ENCODE measurements at regions not wholly inside any gene's neighbourhood (a gene's known extent, or its start where the extent isn't known, plus 50 kb on each side); places are given as distances from the start of the nearest gene placed in this dataset.

GRCh38 chr6:165925474-165926156, 242.0 kb downstream of the TBXT start:
- TF ChIP-seq CTCF (IDR thresholded peaks at IDR 0.05; ENCODE audit: low read depth, low read length, missing control alignments): no peak
- DNase-seq (ENCODE audit: low read depth): no peak
- H3K4me3 ChIP-seq (ENCODE audit: low read depth, low read length): no peak overlapping the region

GRCh38 chr6:165922309-165922794, 245.3 kb downstream of the TBXT start:
- TF ChIP-seq CTCF (IDR thresholded peaks at IDR 0.05; ENCODE audit: low read depth, low read length, missing control alignments): no peak
- no peak for DNase-seq (ENCODE audit: low read depth)
- no peak overlapping the region for H3K4me3 ChIP-seq (ENCODE audit: low read depth, low read length)

- no peak overlapping the region for H3K4me3 ChIP-seq (ENCODE audit: low read depth, low read length)
- no peak for TF ChIP-seq CTCF (IDR thresholded peaks at IDR 0.05; ENCODE audit: low read depth, low read length, missing control alignments)
- no peak for DNase-seq (ENCODE audit: low read depth)
These were observed 246.6 kb downstream of the TBXT start for GRCh38 chr6:165920896-165921671.

GRCh38 chr6:165917576-165917975, 250.1 kb downstream of the TBXT start:
- no peak for TF ChIP-seq CTCF (IDR thresholded peaks at IDR 0.05; ENCODE audit: low read depth, low read length, missing control alignments)
- no peak overlapping the region for H3K4me3 ChIP-seq (ENCODE audit: low read depth, low read length)
- no peak for DNase-seq (ENCODE audit: low read depth)

GRCh38 chr6:165915022-165915770, 252.2 kb upstream of the PDE10A start:
- no peak overlapping the region for H3K4me3 ChIP-seq (ENCODE audit: low read depth, low read length)
- no peak for TF ChIP-seq CTCF (IDR thresholded peaks at IDR 0.05; ENCODE audit: low read depth, low read length, missing control alignments)
- DNase-seq (ENCODE audit: low read depth): no peak

- H3K4me3 ChIP-seq (ENCODE audit: low read depth, low read length): no peak overlapping the region
- no peak for TF ChIP-seq CTCF (IDR thresholded peaks at IDR 0.05; ENCODE audit: low read depth, low read length, missing control alignments)
- DNase-seq (ENCODE audit: low read depth): no peak
These were observed 250.9 kb upstream of the PDE10A start for GRCh38 chr6:165913676-165914570.

Data from GM12864 (cell line).